ENCODE measurements at regions not wholly inside any gene's neighbourhood (a gene's known extent, or its start where the extent isn't known, plus 50 kb on each side); places are given as distances from the start of the nearest gene placed in this dataset.

- Mint-ChIP-seq H3K27ac (no peak overlapping the region), H3K4me3 (no peak overlapping the region), H3K9me3 (no peaks in the 10 kb centered on the region), H3K4me1 (ENCODE audit: low read depth) (no peaks in the 10 kb centered on the region), H3K27me3 (no peaks in the 10 kb centered on the region), H3K36me3 (ENCODE audit: low read depth) (no peaks in the 10 kb centered on the region)
- DNase-seq (no peak), ATAC-seq (no peak)
- intact Hi-C loops (cut with micrococcal nuclease), result no loop called here
- no peak for TF ChIP-seq CTCF (IDR thresholded peaks at IDR 0.05)
- CTCF ChIA-PET, result interaction anchor here (0.8 kb wide), 1 partner anchor 146 kb away, joined by 4 read pairs; no protein-coding TSS in a partner anchor
- POLR2A ChIA-PET, result no interaction called here
Observed at GRCh38 chr13:76758257-76758656, 127.9 kb downstream of the KCTD12 start.

- ATAC-seq (no peak), DNase-seq (no peak)
- no peak overlapping the region for H3K4me3 Mint-ChIP-seq
- ChIA-PET CTCF (no interaction called here), POLR2A (no interaction called here)
- H3K36me3 Mint-ChIP-seq (ENCODE audit: low read depth), result no peaks in the 10 kb centered on the region
- no peak for TF ChIP-seq CTCF (IDR thresholded peaks at IDR 0.05)
- H3K27ac Mint-ChIP-seq, result no peak overlapping the region
- intact Hi-C loops (cut with micrococcal nuclease), result no loop called here
- no peaks in the 10 kb centered on the region for H3K27me3 Mint-ChIP-seq
- no peaks in the 10 kb centered on the region for H3K4me1 Mint-ChIP-seq (ENCODE audit: low read depth)
- no peaks in the 10 kb centered on the region for H3K9me3 Mint-ChIP-seq
Observed at GRCh38 chr13:76756451-76756850, 129.8 kb downstream of the KCTD12 start.

GRCh38 chr13:76754414-76754813 is 131.8 kb downstream of the KCTD12 start:
- H3K9me3 Mint-ChIP-seq, result no peaks in the 10 kb centered on the region
- CTCF ChIA-PET, result no interaction called here
- POLR2A ChIA-PET, result interaction anchor here (0.6 kb wide), 1 partner anchor 109 kb away, joined by 3 read pairs; no protein-coding TSS in a partner anchor

GRCh38 chr13:76751278-76751677 is 134.9 kb downstream of the KCTD12 start:
- no peak overlapping the region for H3K27ac Mint-ChIP-seq
- no peaks in the 10 kb centered on the region for H3K36me3 Mint-ChIP-seq (ENCODE audit: low read depth)
- H3K4me1 Mint-ChIP-seq (ENCODE audit: low read depth), result no peaks in the 10 kb centered on the region
- ATAC-seq (no peak), DNase-seq (no peak)
- POLR2A ChIA-PET, result no interaction called here
- no peaks in the 10 kb centered on the region for H3K9me3 Mint-ChIP-seq
- intact Hi-C loops (cut with micrococcal nuclease), result no loop called here
- CTCF ChIA-PET, result no interaction called here
- no peaks in the 10 kb centered on the region for H3K27me3 Mint-ChIP-seq
- no peak for TF ChIP-seq CTCF (IDR thresholded peaks at IDR 0.05)
- H3K4me3 Mint-ChIP-seq, result no peak overlapping the region

More at GRCh38 chr13:76754414-76754813, 131.8 kb downstream of the KCTD12 start:
- Mint-ChIP-seq H3K4me3 (no peak overlapping the region), H3K36me3 (ENCODE audit: low read depth) (no peaks in the 10 kb centered on the region), H3K27me3 (no peaks in the 10 kb centered on the region), H3K27ac (no peak overlapping the region), H3K4me1 (ENCODE audit: low read depth) (no peaks in the 10 kb centered on the region)
- intact Hi-C loops (cut with micrococcal nuclease), result no loop called here
- DNase-seq (no peak), ATAC-seq (no peak)
- TF ChIP-seq CTCF (IDR thresholded peaks at IDR 0.05), result no peak

GRCh38 chr13:76750126-76750525 is 136.1 kb downstream of the KCTD12 start:
- intact Hi-C loops (cut with micrococcal nuclease), result no loop called here
- H3K27me3 Mint-ChIP-seq, result no peaks in the 10 kb centered on the region
- DNase-seq (no peak), ATAC-seq (no peak)
- ChIA-PET CTCF (no interaction called here), POLR2A (no interaction called here)
- no peak overlapping the region for H3K4me3 Mint-ChIP-seq
- no peak overlapping the region for H3K27ac Mint-ChIP-seq
- TF ChIP-seq CTCF (IDR thresholded peaks at IDR 0.05), result no peak
- H3K9me3 Mint-ChIP-seq, result no peaks in the 10 kb centered on the region
- no peaks in the 10 kb centered on the region for H3K36me3 Mint-ChIP-seq (ENCODE audit: low read depth)
- no peaks in the 10 kb centered on the region for H3K4me1 Mint-ChIP-seq (ENCODE audit: low read depth)
